ENCODE measurements at regions not wholly inside any gene's neighbourhood (a gene's known extent, or its start where the extent isn't known, plus 50 kb on each side); places are given as distances from the start of the nearest gene placed in this dataset.

GRCh38 chr3:109924196-109924595, 586.9 kb upstream of the DPPA4 start:
- no peak for TF ChIP-seq CTCF (IDR thresholded peaks at IDR 0.05; ENCODE audit: insufficient read depth, low read length, poor library complexity, severe bottlenecking)
- Histone ChIP-seq H3K36me3 (ENCODE audit: control insufficient read depth, insufficient read depth, low read length) (no peaks in the 10 kb centered on the region), H3K4me3 (replicated peaks; ENCODE audit: low read depth, low read length) (no peak overlapping the region), H3K27me3 (replicated peaks; ENCODE audit: control insufficient read depth, insufficient read depth, low read length) (no peaks in the 10 kb centered on the region)
- no peak for DNase-seq (ENCODE audit: extremely low read depth, insufficient read length)

DNA sequence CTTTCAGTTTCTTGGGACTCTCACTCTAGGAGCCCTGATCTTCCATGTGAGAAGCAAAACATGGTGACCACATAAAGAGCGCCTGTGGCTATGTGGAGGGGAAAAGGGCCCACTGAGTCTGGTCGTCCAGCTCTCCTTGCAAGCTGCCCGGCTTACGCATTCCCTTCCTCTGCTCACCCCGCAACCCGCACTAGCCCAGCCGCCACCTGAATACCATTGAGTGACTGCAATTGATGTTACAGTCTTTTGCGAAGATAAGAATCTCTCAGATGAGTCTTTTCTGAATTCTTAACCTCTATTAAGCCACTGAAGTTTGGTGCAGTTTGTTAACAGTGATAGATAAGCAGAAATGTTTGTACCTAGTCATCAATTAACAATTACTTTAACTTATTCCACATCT, 589.0 kb upstream of the DPPA4 start:
- no peaks in the 10 kb centered on the region for H3K27me3 ChIP-seq (replicated peaks; ENCODE audit: control insufficient read depth, insufficient read depth, low read length)
- no peak for DNase-seq (ENCODE audit: extremely low read depth, insufficient read length)
- H3K4me3 ChIP-seq (replicated peaks; ENCODE audit: low read depth, low read length), result no peak overlapping the region
- H3K36me3 ChIP-seq (ENCODE audit: control insufficient read depth, insufficient read depth, low read length), result no peaks in the 10 kb centered on the region
- TF ChIP-seq CTCF (IDR thresholded peaks at IDR 0.05; ENCODE audit: insufficient read depth, low read length, poor library complexity, severe bottlenecking), result no peak

DNA sequence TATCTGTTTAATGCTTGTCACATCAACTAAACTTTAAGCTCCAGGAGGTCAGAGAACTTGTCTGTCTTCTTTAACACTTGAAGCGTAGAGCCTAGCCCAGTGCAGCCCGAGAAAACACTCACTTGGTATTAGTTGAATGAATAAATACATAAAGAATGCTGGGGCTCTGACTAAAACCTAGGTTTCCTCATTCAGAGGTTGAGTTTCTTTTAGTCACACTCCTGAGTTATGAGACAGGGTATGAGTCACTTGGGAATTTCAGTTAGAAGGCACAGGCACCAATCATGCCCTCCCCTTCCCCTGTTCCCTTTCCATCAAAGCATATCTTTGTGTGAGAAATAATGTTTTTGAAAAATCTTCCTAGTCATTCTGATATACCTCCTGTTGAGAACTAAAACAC, 589.8 kb upstream of the DPPA4 start:
- no peak for DNase-seq (ENCODE audit: extremely low read depth, insufficient read length)
- no peak for TF ChIP-seq CTCF (IDR thresholded peaks at IDR 0.05; ENCODE audit: insufficient read depth, low read length, poor library complexity, severe bottlenecking)
- Histone ChIP-seq H3K36me3 (ENCODE audit: control insufficient read depth, insufficient read depth, low read length) (no peaks in the 10 kb centered on the region), H3K4me3 (replicated peaks; ENCODE audit: low read depth, low read length) (no peak overlapping the region), H3K27me3 (replicated peaks; ENCODE audit: control insufficient read depth, insufficient read depth, low read length) (no peaks in the 10 kb centered on the region)

- no peak for DNase-seq (ENCODE audit: extremely low read depth, insufficient read length)
- no peak for TF ChIP-seq CTCF (IDR thresholded peaks at IDR 0.05; ENCODE audit: insufficient read depth, low read length, poor library complexity, severe bottlenecking)
Measured at GRCh38 chr3:109927726-109928125, 590.4 kb upstream of the DPPA4 start.

GRCh38 chr3:109930582-109930981, 593.2 kb upstream of the DPPA4 start:
- TF ChIP-seq CTCF (IDR thresholded peaks at IDR 0.05; ENCODE audit: insufficient read depth, low read length, poor library complexity, severe bottlenecking), result no peak
- no peak for DNase-seq (ENCODE audit: extremely low read depth, insufficient read length)
- Histone ChIP-seq H3K4me3 (replicated peaks; ENCODE audit: low read depth, low read length) (no peak overlapping the region), H3K36me3 (ENCODE audit: control insufficient read depth, insufficient read depth, low read length) (no peaks in the 10 kb centered on the region), H3K27me3 (replicated peaks; ENCODE audit: control insufficient read depth, insufficient read depth, low read length) (no peaks in the 10 kb centered on the region)

More at GRCh38 chr3:109927726-109928125, 590.4 kb upstream of the DPPA4 start:
- no peaks in the 10 kb centered on the region for H3K27me3 ChIP-seq (replicated peaks; ENCODE audit: control insufficient read depth, insufficient read depth, low read length)
- no peak overlapping the region for H3K4me3 ChIP-seq (replicated peaks; ENCODE audit: low read depth, low read length)
- H3K36me3 ChIP-seq (ENCODE audit: control insufficient read depth, insufficient read depth, low read length), result no peaks in the 10 kb centered on the region

- Histone ChIP-seq H3K4me3 (replicated peaks; ENCODE audit: low read depth, low read length) (no peak overlapping the region), H3K27me3 (replicated peaks; ENCODE audit: control insufficient read depth, insufficient read depth, low read length) (no peaks in the 10 kb centered on the region), H3K36me3 (ENCODE audit: control insufficient read depth, insufficient read depth, low read length) (no peaks in the 10 kb centered on the region)
- DNase-seq (ENCODE audit: extremely low read depth, insufficient read length), result no peak
- no peak for TF ChIP-seq CTCF (IDR thresholded peaks at IDR 0.05; ENCODE audit: insufficient read depth, low read length, poor library complexity, severe bottlenecking)
Measured at GRCh38 chr3:109933576-109933975, 596.2 kb upstream of the DPPA4 start.
